ENCODE measurements at regions not wholly inside any gene's neighbourhood (a gene's known extent, or its start where the extent isn't known, plus 50 kb on each side); places are given as distances from the start of the nearest gene placed in this dataset.

DNA sequence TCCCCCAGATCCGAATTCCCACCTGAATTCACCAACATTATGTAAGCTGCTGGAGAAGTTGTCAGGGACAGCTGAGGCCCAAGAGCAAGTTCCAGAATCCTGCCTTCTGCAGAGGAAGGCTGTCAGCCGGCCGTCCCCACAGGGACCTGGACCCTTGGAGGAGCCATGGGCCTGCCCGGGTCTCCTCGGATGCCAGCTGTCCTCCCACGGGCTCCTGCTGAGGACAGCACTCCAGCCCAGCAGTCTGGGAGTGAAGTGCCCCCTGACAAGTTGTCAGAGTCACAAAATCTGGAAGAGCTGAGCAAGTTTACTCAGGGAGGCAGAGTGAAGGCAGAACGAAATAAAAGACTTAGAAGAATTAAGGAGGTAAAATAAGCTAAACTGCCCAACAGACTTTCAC, 192.5 kb upstream of the DAPK1 start:
- no peak overlapping the region for H3K4me3 Mint-ChIP-seq
- peaks cover 10% of the 10 kb centered on the region for H3K27me3 Mint-ChIP-seq
- POLR2A ChIA-PET, result no interaction called here
- intact Hi-C loops (cut with DNase I, micrococcal nuclease), result no loop called here
- CTCF ChIA-PET, result no interaction called here
- no peak overlapping the region for H3K27ac Mint-ChIP-seq
- no peaks in the 10 kb centered on the region for H3K9me3 Mint-ChIP-seq (ENCODE audit: low read depth)
- DNase-seq (no peak), ATAC-seq (no peak)
- H3K36me3 Mint-ChIP-seq (ENCODE audit: low read depth), result no peaks in the 10 kb centered on the region
- H3K4me1 Mint-ChIP-seq, result no peaks in the 10 kb centered on the region

- POLR2A ChIA-PET, result no interaction called here
- Mint-ChIP-seq H3K9me3 (ENCODE audit: low read depth) (no peaks in the 10 kb centered on the region), H3K27ac (no peak overlapping the region), H3K36me3 (ENCODE audit: low read depth) (no peaks in the 10 kb centered on the region), H3K27me3 (peaks cover 10% of the 10 kb centered on the region), H3K4me1 (peaks cover 4% of the 10 kb centered on the region), H3K4me3 (no peak overlapping the region)
- CTCF ChIA-PET, result no interaction called here
- DNase-seq (no peak), ATAC-seq (no peak)
- intact Hi-C loops (cut with DNase I, micrococcal nuclease), result no loop called here
Observed at GRCh38 chr9:87306006-87306405, 191.7 kb upstream of the DAPK1 start.

GRCh38 chr9:87307848-87308247, 189.8 kb upstream of the DAPK1 start:
- no peak for ATAC-seq
- peaks cover 8% of the 10 kb centered on the region for H3K4me1 Mint-ChIP-seq
- DNase-seq, result no peak
- no peaks in the 10 kb centered on the region for H3K36me3 Mint-ChIP-seq (ENCODE audit: low read depth)
- ChIA-PET CTCF (interaction anchor here (0.7 kb wide), 1 partner anchor 17 kb away, joined by 3 read pairs; no protein-coding TSS in a partner anchor), POLR2A (no interaction called here)
- H3K27me3 Mint-ChIP-seq, result peaks cover 10% of the 10 kb centered on the region
- no peak overlapping the region for H3K27ac Mint-ChIP-seq
- intact Hi-C loops (cut with DNase I, micrococcal nuclease), result no loop called here
- H3K4me3 Mint-ChIP-seq, result no peak overlapping the region
- no peaks in the 10 kb centered on the region for H3K9me3 Mint-ChIP-seq (ENCODE audit: low read depth)

GRCh38 chr9:87309236-87309635, 188.4 kb upstream of the DAPK1 start:
- Mint-ChIP-seq H3K36me3 (ENCODE audit: low read depth) (no peaks in the 10 kb centered on the region), H3K4me3 (no peak overlapping the region), H3K27ac (no peak overlapping the region), H3K4me1 (peaks cover 8% of the 10 kb centered on the region), H3K27me3 (peaks cover 12% of the 10 kb centered on the region), H3K9me3 (ENCODE audit: low read depth) (no peaks in the 10 kb centered on the region)
- ATAC-seq (no peak), DNase-seq (no peak)
- intact Hi-C loops (cut with DNase I, micrococcal nuclease), result no loop called here
- ChIA-PET POLR2A (no interaction called here), CTCF (interaction anchor here (0.7 to 1.1 kb wide), 3 partner anchors 8 to 347 kb away, joined by 3 to 4 read pairs (median 3); no protein-coding TSS in a partner anchor)

GRCh38 chr9:87310827-87311523, 186.7 kb upstream of the DAPK1 start:
- Mint-ChIP-seq H3K27ac (no peak overlapping the region), H3K9me3 (ENCODE audit: low read depth) (no peaks in the 10 kb centered on the region), H3K4me3 (no peak overlapping the region), H3K27me3 (peaks cover 7% of the 10 kb centered on the region), H3K36me3 (ENCODE audit: low read depth) (no peaks in the 10 kb centered on the region), H3K4me1 (peaks cover 8% of the 10 kb centered on the region)
- CTCF ChIA-PET, result no interaction called here
- intact Hi-C loops (cut with DNase I, micrococcal nuclease), result loop anchor here in 1 of 2 experiments (2.0 kb wide), 1 partner anchor 34 kb away; no protein-coding TSS in a partner anchor
- ATAC-seq (peak; percentile 60), DNase-seq (no peak)
- POLR2A ChIA-PET, result no interaction called here

DNA sequence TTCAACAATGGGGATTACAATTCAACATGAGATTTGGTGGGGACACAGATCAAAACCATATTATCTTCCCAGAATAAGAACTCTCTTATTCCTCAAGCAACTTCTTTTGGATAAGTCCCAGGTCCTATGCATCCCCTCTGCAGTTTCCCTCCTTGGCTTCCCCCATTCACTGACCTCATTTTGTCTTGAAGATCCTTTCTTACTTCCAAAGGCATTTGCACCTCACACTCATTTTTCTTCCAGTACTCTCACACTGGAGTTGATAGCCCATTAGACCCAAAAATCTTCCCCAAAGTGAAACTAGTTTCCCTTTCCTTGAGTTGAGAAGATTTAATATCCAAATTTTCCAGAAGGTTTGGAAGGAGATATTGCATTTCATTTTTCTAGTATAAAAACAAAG, 178.0 kb upstream of the DAPK1 start:
- H3K36me3 Mint-ChIP-seq (ENCODE audit: low read depth), result no peaks in the 10 kb centered on the region
- H3K27me3 Mint-ChIP-seq, result peaks cover 3% of the 10 kb centered on the region
- DNase-seq, result no peak
- ChIA-PET POLR2A (no interaction called here), CTCF (no interaction called here)
- H3K27ac Mint-ChIP-seq, result no peak overlapping the region
- intact Hi-C loops (cut with DNase I, micrococcal nuclease), result loop anchor here (5.0 to 10.0 kb wide), 5 partner anchors 212 to 1117 kb away; partner anchors contain the start of gene GAS1 (in 1 of the 2)
- ATAC-seq, result no peak
- H3K4me1 Mint-ChIP-seq, result no peaks in the 10 kb centered on the region
- H3K4me3 Mint-ChIP-seq, result no peak overlapping the region
- H3K9me3 Mint-ChIP-seq (ENCODE audit: low read depth), result no peaks in the 10 kb centered on the region

DNA sequence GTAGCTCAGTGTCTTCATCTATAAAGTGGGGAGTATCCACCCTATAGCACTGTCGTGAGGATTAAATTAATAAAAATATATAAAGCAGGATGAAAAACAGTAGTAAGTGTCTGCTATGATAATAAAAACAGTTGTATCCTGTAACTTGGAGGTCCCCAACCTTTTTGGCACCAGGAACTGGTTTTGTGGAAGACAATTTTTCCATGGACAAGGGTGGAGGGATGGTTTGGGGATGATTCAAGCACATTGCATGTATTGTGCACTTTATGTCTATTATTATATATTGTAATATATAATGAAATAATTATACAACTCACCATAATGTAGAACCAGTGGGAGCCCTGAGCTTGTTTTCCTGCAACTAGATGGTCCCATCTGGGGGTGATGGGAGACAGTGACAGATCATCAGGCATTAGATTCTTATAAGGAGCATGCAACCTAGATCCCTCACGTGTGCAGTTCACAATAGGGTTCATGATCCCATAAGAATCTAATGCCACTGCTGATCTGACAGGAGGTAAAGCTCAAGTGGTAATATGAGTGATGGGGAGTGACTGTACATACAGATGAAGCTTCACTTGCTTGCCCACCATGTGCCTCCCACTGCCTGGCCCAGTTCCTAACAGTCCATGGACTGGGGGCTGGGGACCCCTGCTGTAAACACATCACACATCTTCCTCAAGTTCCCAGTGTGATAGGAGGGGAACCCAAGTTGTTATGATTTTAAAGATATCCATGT, 177.4 kb upstream of the DAPK1 start:
- H3K4me1 Mint-ChIP-seq, result no peaks in the 10 kb centered on the region
- peaks cover 3% of the 10 kb centered on the region for H3K27me3 Mint-ChIP-seq
- DNase-seq (no peak), ATAC-seq (no peak)
- no peaks in the 10 kb centered on the region for H3K9me3 Mint-ChIP-seq (ENCODE audit: low read depth)
- CTCF ChIA-PET, result interaction anchor here (1.1 kb wide), 1 partner anchor 906 kb away, joined by 3 read pairs; no protein-coding TSS in a partner anchor
- no peak overlapping the region for H3K27ac Mint-ChIP-seq
- POLR2A ChIA-PET, result no interaction called here
- intact Hi-C loops (cut with DNase I, micrococcal nuclease), result loop anchor here (5.0 to 10.0 kb wide), 5 partner anchors 213 to 1118 kb away; partner anchors contain the start of gene GAS1 (in 1 of the 2)
- no peaks in the 10 kb centered on the region for H3K36me3 Mint-ChIP-seq (ENCODE audit: low read depth)
- H3K4me3 Mint-ChIP-seq, result no peak overlapping the region

- ATAC-seq (no peak), DNase-seq (no peak)
- H3K4me1 Mint-ChIP-seq, result no peaks in the 10 kb centered on the region
- ChIA-PET CTCF (interaction anchor here (0.7 to 0.9 kb wide), 7 partner anchors 28 to 837 kb away, joined by 3 to 5 read pairs (median 3); no protein-coding TSS in a partner anchor), POLR2A (no interaction called here)
- H3K36me3 Mint-ChIP-seq (ENCODE audit: low read depth), result no peaks in the 10 kb centered on the region
- no peak overlapping the region for H3K4me3 Mint-ChIP-seq
- peaks cover 12% of the 10 kb centered on the region for H3K27me3 Mint-ChIP-seq
- H3K9me3 Mint-ChIP-seq (ENCODE audit: low read depth), result no peaks in the 10 kb centered on the region
- H3K27ac Mint-ChIP-seq, result no peak overlapping the region
- intact Hi-C loops (cut with DNase I, micrococcal nuclease), result loop anchor here (5.0 to 10.0 kb wide), 5 partner anchors 216 to 1121 kb away; partner anchors contain the start of gene GAS1 (in 1 of the 2)
Observed at GRCh38 chr9:87322840-87323635, 174.6 kb upstream of the DAPK1 start.

DNA sequence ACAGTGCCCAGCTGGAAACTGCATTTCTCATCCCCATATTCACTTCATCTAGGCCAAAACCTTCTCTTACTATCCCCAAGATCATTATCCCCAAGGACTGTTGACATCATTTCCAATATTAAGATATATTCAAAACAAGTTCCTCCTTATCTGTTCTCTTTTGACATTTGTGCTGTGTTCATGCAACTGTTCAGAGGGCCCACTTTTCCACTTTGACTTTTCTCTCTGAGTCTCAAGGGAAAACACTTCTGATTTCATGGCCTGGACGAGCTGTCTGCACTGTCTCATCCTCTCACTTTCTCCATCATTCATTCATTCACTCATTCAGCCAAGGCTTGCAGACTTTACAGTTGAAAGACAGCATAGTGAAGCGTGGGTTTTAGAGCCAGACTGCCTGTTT, 173.7 kb upstream of the DAPK1 start:
- no peaks in the 10 kb centered on the region for H3K36me3 Mint-ChIP-seq (ENCODE audit: low read depth)
- ChIA-PET POLR2A (no interaction called here), CTCF (interaction anchor here (0.5 to 2.7 kb wide), 6 partner anchors 12 to 890 kb away, joined by 3 to 22 read pairs (median 3); no protein-coding TSS in a partner anchor)
- no peak overlapping the region for H3K4me3 Mint-ChIP-seq
- peaks cover 15% of the 10 kb centered on the region for H3K27me3 Mint-ChIP-seq
- no peaks in the 10 kb centered on the region for H3K9me3 Mint-ChIP-seq (ENCODE audit: low read depth)
- no peak for DNase-seq
- no peak overlapping the region for H3K27ac Mint-ChIP-seq
- no peaks in the 10 kb centered on the region for H3K4me1 Mint-ChIP-seq
- intact Hi-C loops (cut with DNase I, micrococcal nuclease), result loop anchor here (1.0 to 10.0 kb wide), 12 partner anchors 217 to 1122 kb away; partner anchors contain the start of gene GAS1 (in 1 of the 2)
- ATAC-seq, result no peak

DNA sequence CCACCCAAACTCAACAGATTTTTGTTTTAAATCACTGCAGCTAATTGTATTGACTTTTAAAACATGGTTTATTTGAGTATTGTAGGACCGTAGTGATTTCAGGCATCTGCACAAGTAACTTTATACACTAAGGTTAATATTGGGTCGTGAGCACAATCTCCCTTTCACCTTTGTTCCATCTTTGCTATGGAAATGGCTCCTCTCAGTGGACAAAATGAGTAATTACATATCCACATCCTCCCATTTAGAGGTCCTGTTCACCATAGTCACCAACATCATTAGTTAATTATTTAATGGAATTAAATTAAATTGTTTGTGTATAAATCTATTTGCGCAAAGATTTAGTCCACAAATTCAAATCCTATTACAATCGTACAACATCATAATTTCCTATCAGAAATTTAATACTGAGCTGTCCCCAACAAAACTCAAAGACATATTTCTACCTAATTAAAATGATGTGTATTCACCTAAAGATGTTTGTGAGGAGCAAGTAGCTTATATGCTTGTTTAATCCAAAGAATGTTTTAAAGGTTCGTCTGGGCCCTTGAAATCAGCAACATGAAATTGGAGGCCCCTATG, 173.0 kb upstream of the DAPK1 start:
- intact Hi-C loops (cut with DNase I, micrococcal nuclease), result loop anchor here (1.0 to 10.0 kb wide), 12 partner anchors 217 to 1122 kb away; partner anchors contain the start of gene GAS1 (in 1 of the 2)

More for the DNA sequence above, 173.0 kb upstream of the DAPK1 start:
- H3K4me3 Mint-ChIP-seq, result no peak overlapping the region
- no peaks in the 10 kb centered on the region for H3K36me3 Mint-ChIP-seq (ENCODE audit: low read depth)
- no peaks in the 10 kb centered on the region for H3K9me3 Mint-ChIP-seq (ENCODE audit: low read depth)
- no peak overlapping the region for H3K27ac Mint-ChIP-seq
- CTCF ChIA-PET, result interaction anchor here (0.5 to 2.7 kb wide), 15 partner anchors 11 to 911 kb away, joined by 3 to 22 read pairs (median 3); no protein-coding TSS in a partner anchor
- DNase-seq (no peak), ATAC-seq (no peak)
- no peaks in the 10 kb centered on the region for H3K4me1 Mint-ChIP-seq
- peaks cover 15% of the 10 kb centered on the region for H3K27me3 Mint-ChIP-seq
- POLR2A ChIA-PET, result no interaction called here

All from activated CD4-positive, alpha-beta T cell treated with anti-CD3 and anti-CD28 coated beads for 36 hours (primary cell).